HL-60 (cell line): ENCODE measurements at regions not wholly inside any gene's neighbourhood (a gene's known extent, or its start where the extent isn't known, plus 50 kb on each side); places are given as distances from the start of the nearest gene placed in this dataset.

Experiments used
- CTCF ChIP-seq: IDR thresholded peaks from one replicate; pipeline ENCODE4 v1.5.1; 2011; ENCODE audit warnings: low read length, control low read depth, inconsistent platforms; ENCODE audit not compliant: insufficient read depth
- GABPA ChIP-seq: IDR thresholded peaks from 2 replicates; pipeline ENCODE4 v1.6.1; 2012; ENCODE audit warnings: low read depth
- POLR2AphosphoS5 ChIP-seq: IDR thresholded peaks from 2 replicates; pipeline ENCODE4 v1.6.1; 2012; ENCODE audit warnings: low read depth
- REST ChIP-seq: IDR thresholded peaks from 2 replicates; pipeline ENCODE4 v1.6.1; 2012; ENCODE audit warnings: low read depth; ENCODE audit not compliant: insufficient replicate concordance

GRCh38 chr9:2248768-2249265 is 233.7 kb downstream of the SMARCA2 start:
- no peak for TF ChIP-seq POLR2AphosphoS5
- no peak for TF ChIP-seq CTCF
- TF ChIP-seq REST, result no peak
- no peak for TF ChIP-seq GABPA
